IgD-negative memory B cell (primary cell): ENCODE measurements at regions not wholly inside any gene's neighbourhood (a gene's known extent, or its start where the extent isn't known, plus 50 kb on each side); places are given as distances from the start of the nearest gene placed in this dataset.

ENCODE experiments used
- H3K27ac Mint-ChIP-seq, 3 donors: one replicate each; pipeline ENCODE4 v1.8.0; 2020 to 2022; ENCODE audit warnings: mild to moderate bottlenecking in 3 of 3, mixed read lengths in 3 of 3, moderate library complexity in 1 of 3
- H3K27me3 Mint-ChIP-seq: one replicate; pipeline ENCODE4 v1.8.0; 2021; ENCODE audit warnings: mixed read lengths
- H3K36me3 Mint-ChIP-seq: one replicate; pipeline ENCODE4 v1.8.0; 2020; ENCODE audit warnings: mild to moderate bottlenecking, mixed read lengths
- H3K4me1 Mint-ChIP-seq, 3 donors: one replicate each; pipeline ENCODE4 v1.8.0; 2020 to 2022; ENCODE audit warnings: mixed read lengths in 3 of 3, mild to moderate bottlenecking in 1 of 3
- H3K4me3 Mint-ChIP-seq, 4 donors: one replicate each; pipeline ENCODE4 v1.8.0; 2020 to 2022; ENCODE audit warnings: mild to moderate bottlenecking in 4 of 4, mixed read lengths in 4 of 4, moderate library complexity in 3 of 4
- H3K9me3 Mint-ChIP-seq, 3 donors: one replicate each; pipeline ENCODE4 v1.8.0; 2020 to 2021; ENCODE audit warnings: mixed read lengths in 3 of 3, mild to moderate bottlenecking in 1 of 3

DNA sequence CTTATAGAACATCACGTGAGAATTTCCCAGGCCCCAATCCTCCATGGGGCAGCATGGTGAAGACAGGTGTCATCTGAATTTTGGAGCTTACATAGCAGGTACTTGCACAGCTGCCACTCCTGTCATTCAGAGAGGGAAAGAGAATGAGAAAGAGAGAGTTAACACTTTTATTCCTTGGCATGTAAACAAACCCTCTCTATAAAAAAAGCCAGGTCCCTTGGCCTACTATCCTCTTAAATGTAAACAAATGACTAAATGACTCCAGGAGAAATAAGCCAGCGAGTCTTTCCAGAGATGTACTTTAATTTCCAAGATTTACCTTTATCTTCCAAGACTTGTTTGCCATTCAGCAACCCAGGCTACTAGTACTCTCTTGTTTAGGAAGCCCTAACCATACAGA lies 195.3 kb upstream of the HTR2A start:
- Mint-ChIP-seq H3K27ac (no peak overlapping the region), H3K4me3 (no peak overlapping the region), H3K36me3 (no peaks in the 10 kb centered on the region), H3K9me3 (no peaks in the 10 kb centered on the region), H3K4me1 (no peaks in the 10 kb centered on the region), H3K27me3 (peaks cover 6% of the 10 kb centered on the region)

DNA sequence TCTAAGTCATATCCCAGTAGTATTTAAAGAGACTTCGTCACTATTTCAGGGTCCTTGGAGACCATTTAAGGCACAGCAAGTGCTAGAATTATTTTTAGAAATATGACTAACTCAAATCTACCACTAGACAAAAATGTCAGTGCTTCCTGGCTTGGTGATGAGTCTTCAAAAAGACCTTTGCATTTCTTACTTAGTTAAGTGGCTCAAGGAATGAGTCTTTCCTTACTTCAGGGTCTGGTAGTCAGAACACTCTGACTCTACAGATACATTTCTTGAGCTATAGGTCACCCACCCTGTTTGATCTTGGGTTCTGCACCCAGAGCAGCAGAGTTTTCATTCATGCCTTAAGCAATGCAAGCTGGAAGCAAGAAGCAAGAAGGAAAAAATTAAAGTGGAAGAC lies 191.0 kb upstream of the HTR2A start:
- Mint-ChIP-seq H3K4me3 (no peak overlapping the region), H3K4me1 (no peaks in the 10 kb centered on the region)

DNA sequence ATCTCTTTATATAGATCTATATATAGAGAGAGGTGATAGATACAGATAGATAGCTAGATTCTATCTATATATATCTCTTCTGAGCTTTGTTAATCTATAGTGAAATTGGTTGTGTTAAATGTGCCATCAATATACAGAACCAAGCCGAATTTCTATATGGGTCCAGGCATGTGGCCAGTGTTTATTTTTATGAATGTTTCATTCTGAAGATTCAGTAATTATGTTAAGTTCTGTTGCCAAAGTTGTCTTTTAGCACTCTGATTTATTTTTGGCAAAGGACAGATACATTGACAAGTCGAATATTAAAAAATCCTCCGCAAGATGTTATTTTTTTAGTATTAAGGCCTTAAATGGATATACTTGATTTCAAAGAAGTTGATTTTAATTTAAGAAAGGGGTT lies 190.4 kb upstream of the HTR2A start:
- Mint-ChIP-seq H3K4me3 (no peak overlapping the region), H3K27me3 (peaks cover 2% of the 10 kb centered on the region), H3K9me3 (no peaks in the 10 kb centered on the region), H3K27ac (no peak overlapping the region), H3K4me1 (no peaks in the 10 kb centered on the region), H3K36me3 (no peaks in the 10 kb centered on the region)

More for the DNA sequence above, 191.0 kb upstream of the HTR2A start:
- Mint-ChIP-seq H3K27me3 (peaks cover 2% of the 10 kb centered on the region), H3K27ac (no peak overlapping the region), H3K36me3 (no peaks in the 10 kb centered on the region), H3K9me3 (no peaks in the 10 kb centered on the region)

DNA sequence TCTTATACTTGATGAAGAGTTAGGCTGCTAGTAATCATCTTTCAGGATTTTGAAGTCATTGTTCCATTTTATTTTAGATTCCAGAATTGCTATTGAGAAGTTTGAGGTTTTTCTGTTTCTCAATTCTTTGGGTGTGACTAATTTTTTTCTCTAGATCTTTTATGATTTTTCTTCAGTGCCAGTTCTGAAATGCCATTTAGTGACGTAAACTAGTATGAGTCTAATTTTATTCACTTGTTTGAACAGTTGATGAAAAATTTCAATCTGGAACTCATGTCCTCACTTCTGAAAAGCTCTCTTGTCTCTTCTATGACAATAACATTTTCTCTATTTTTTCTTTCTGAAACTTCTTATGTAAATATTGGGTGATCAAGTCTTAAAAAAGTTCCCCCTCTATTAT lies 188.5 kb upstream of the HTR2A start:
- no peak overlapping the region for H3K4me3 Mint-ChIP-seq
- H3K27ac Mint-ChIP-seq = no peak overlapping the region
- H3K27me3 Mint-ChIP-seq = no peaks in the 10 kb centered on the region
- H3K9me3 Mint-ChIP-seq = peaks cover 0 to 1% (median 0%) of the 10 kb centered on the region in 3 donors
- H3K4me1 Mint-ChIP-seq = no peaks in the 10 kb centered on the region
- H3K36me3 Mint-ChIP-seq = no peaks in the 10 kb centered on the region

DNA sequence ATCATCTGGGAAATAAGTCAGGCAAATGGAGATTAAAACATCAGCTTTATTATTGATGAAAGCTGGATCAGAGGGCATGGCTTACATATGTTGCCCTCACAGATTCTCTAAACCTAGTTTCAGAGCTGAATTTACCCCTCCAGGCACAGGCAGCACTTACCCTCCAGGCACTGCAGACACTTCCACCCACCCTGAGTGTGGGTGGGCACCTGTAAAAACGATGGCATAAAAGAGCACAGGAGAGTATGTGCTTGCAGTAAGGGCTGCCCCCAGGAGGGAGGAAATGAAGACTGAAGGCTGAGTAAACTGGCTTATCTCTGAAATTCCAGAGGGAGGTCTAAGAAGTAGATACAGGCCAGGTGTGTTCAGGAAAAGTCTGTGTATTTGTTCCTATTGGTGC lies 185.0 kb upstream of the HTR2A start:
- H3K9me3 Mint-ChIP-seq = peaks cover 0 to 1% (median 0%) of the 10 kb centered on the region in 3 donors
- H3K4me1 Mint-ChIP-seq = no peaks in the 10 kb centered on the region
- no peaks in the 10 kb centered on the region for H3K36me3 Mint-ChIP-seq
- no peak overlapping the region for H3K27ac Mint-ChIP-seq
- no peak overlapping the region for H3K4me3 Mint-ChIP-seq
- H3K27me3 Mint-ChIP-seq = no peaks in the 10 kb centered on the region

DNA sequence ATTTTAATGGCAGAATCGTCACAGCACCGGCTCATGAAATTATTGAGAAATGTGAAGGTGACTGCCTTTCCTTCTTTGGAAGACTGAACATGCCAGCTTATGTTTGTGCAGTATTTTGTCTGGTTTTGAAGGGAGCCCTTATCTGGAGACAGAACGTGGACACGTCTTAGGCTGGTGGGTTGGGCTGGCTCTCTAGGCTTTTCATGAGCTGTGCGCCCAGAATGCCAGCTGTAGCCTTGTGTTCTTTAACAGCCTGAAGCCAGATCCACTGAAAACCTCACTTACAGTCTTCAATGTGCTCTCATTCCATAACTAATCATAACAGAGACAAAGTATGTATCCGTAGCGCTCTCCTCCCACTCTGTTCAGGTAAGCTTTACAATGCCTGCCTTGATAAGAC lies 184.4 kb upstream of the HTR2A start:
- Mint-ChIP-seq H3K36me3 (no peaks in the 10 kb centered on the region), H3K9me3 (peaks cover 0 to 1% (median 0%) of the 10 kb centered on the region in 3 donors), H3K4me1 (no peaks in the 10 kb centered on the region), H3K4me3 (no peak overlapping the region), H3K27me3 (no peaks in the 10 kb centered on the region), H3K27ac (no peak overlapping the region)

DNA sequence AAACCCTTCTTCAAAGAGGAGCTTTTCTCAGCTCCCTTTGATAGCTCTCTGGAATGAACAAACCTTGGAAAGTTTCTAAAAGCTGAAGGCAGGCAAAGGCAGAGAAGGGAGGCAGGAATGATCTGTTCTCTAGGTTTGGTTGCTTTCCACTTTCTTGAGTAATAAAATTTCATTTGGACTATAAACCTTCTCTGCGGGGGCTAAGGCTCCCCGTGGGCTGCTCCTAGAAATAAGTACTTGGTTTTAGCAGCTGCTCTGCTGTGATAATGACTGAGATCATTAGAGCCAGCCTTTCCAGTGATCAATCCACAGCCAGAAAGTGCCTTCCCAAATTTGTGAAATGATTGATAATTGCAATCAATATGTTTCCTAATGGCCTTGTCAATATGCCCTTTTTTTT lies 183.8 kb upstream of the HTR2A start:
- Mint-ChIP-seq H3K27me3 (no peaks in the 10 kb centered on the region), H3K4me1 (no peaks in the 10 kb centered on the region), H3K4me3 (no peak overlapping the region), H3K9me3 (peaks cover 0 to 4% (median 0%) of the 10 kb centered on the region in 3 donors), H3K27ac (no peak overlapping the region), H3K36me3 (no peaks in the 10 kb centered on the region)

DNA sequence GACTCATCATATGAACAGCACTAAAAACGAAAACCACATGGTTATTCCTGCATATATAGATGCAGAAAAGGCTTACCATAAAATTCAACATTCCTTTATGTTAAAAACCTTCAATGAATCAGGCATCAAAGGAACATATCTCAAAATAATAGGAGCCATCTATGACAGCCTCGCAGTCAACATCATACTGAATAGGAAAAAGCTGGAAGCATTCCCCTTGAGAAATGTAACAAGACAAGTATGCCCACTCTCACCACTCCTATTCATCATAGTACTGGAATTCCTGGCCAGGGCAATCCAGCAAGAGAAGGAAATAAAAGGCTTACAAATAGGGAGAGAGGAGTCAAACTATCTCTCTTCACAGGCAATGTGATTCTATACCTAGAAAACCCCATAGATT lies 179.6 kb upstream of the HTR2A start:
- H3K4me3 Mint-ChIP-seq = no peak overlapping the region
- H3K9me3 Mint-ChIP-seq = peaks cover 5 to 17% (median 8%) of the 10 kb centered on the region in 3 donors
- no peaks in the 10 kb centered on the region for H3K4me1 Mint-ChIP-seq
- H3K27ac Mint-ChIP-seq = no peak overlapping the region
- peaks cover 4% of the 10 kb centered on the region for H3K36me3 Mint-ChIP-seq
- H3K27me3 Mint-ChIP-seq = peaks cover 2% of the 10 kb centered on the region

DNA sequence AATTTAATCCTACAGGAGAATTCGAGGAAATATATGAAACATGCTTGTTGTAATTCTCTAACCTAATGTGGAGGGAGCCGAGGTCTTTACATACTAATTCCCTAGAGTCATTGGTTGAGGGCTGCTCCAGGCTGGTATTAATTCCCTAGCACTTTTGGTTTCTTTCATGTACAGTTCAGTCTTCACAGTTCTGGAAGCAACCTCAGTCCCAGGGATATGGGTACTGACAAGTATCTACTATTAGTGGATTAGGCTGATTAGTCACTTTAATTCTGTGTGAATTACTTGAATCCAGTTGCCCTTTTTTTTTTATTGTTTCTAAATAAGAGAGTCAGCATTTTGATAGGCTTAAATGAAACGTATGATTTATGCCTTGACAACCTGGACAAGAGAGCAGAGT lies 172.3 kb upstream of the HTR2A start:
- H3K4me1 Mint-ChIP-seq = no peaks in the 10 kb centered on the region
- H3K36me3 Mint-ChIP-seq = no peaks in the 10 kb centered on the region
- no peak overlapping the region for H3K27ac Mint-ChIP-seq
- peaks cover 4% of the 10 kb centered on the region for H3K27me3 Mint-ChIP-seq
- H3K4me3 Mint-ChIP-seq = no peak overlapping the region
- H3K9me3 Mint-ChIP-seq = peaks cover 0 to 9% (median 1%) of the 10 kb centered on the region in 3 donors

DNA sequence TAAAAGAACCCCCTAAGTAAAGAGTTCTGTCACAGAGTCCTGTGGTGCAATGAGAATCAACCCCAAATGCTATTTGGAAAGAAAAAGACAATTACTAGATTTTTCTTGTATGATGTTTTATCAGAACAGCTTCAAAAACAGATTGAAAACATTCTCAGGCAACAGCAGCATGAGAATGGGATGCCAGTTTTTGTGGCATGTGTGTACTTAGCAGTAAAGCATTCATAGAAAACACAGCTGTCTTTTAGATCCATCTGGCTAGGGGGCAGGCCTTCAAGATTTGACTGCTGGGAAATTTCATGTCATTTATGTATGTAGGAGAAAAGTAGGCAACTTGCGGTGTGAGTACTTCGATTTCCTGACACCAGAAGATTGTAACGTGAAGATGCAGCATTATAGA lies 170.5 kb upstream of the HTR2A start:
- Mint-ChIP-seq H3K4me1 (no peaks in the 10 kb centered on the region), H3K9me3 (peaks cover 0 to 6% (median 5%) of the 10 kb centered on the region in 3 donors), H3K27me3 (peaks cover 6% of the 10 kb centered on the region), H3K4me3 (no peak overlapping the region), H3K36me3 (no peaks in the 10 kb centered on the region), H3K27ac (no peak overlapping the region)

DNA sequence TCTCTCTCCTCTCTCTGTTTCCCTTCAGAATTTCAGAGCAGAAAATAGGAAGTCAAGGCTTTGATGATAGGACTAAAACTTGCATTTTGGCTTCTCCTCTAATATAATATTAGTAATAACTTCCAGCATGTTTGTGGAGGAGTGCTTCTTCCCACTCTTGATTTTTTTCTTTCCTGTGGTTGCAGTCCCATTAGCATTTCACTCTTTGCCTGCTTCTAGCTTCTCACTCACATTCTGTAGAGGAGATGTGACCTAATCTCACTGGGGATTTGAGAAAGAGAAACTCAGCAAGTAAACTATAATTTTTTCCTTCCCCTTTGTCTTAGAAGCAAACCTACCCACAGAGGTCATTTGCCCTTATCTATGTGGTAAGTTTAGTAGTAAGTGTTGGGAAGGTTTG lies 169.4 kb upstream of the HTR2A start:
- Mint-ChIP-seq H3K27ac (no peak overlapping the region), H3K27me3 (peaks cover 6% of the 10 kb centered on the region), H3K4me3 (no peak overlapping the region), H3K9me3 (peaks cover 0 to 16% (median 2%) of the 10 kb centered on the region in 3 donors), H3K4me1 (no peaks in the 10 kb centered on the region), H3K36me3 (no peaks in the 10 kb centered on the region)

DNA sequence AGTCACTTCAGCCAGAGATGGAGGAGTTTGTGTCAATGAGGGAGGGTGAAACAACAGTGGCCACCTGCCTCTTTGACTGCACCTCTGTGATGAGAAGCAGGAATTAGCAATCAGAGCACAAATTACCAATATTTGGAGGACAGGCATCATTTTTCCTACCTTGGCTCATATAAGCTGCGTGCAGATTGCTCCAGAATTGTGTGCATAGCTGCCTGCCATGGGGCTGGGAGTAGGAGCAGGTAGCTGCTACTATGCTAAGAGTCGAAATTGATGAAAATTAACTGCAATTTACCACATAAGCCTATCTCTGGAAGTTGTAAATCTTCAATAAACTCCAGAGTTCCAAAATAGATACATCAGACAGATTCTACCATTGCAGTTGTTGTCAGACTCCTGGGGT lies 167.5 kb upstream of the HTR2A start:
- Mint-ChIP-seq H3K4me1 (no peaks in the 10 kb centered on the region), H3K27ac (no peak overlapping the region), H3K27me3 (peaks cover 7% of the 10 kb centered on the region), H3K9me3 (peaks cover 0 to 35% (median 5%) of the 10 kb centered on the region in 3 donors), H3K36me3 (no peaks in the 10 kb centered on the region), H3K4me3 (no peak overlapping the region)

DNA sequence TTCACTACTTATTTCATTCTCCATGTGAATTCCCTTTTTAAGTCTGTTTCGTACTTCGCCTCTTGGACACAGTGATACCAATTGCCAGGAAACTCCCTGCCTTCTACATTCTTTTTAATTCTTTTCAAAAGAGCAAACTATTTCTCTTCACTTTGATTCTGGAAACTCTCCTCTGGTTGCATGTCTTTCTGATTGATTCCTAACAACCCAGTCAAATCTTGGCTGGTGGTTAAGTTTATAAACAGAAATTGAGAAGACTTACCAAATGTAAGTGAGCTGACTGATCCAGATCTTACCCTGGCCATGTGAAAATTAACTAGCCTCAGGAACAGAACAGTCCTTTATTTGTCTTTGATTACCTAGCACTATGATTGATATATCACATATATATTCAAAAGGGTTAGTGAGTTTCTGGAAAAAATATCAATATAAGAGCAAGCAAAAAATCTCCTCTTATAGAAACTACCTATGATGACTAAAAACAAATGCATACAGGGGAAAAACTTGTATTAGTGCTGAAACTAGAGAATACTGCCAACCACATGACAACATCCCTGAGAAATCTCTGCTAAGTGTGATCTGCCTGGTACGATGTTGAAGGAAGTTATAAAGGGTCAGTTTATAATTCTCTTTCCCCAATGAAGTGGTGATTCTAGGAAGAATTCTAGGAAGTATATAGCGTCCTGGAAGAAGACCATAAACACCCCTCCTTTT lies 152.6 kb upstream of the HTR2A start:
- Mint-ChIP-seq H3K27me3 (peaks cover 1% of the 10 kb centered on the region), H3K27ac (no peak overlapping the region), H3K36me3 (no peaks in the 10 kb centered on the region), H3K9me3 (peaks cover 0 to 5% (median 0%) of the 10 kb centered on the region in 3 donors), H3K4me3 (no peak overlapping the region), H3K4me1 (peaks cover 0 to 3% (median 0%) of the 10 kb centered on the region in 3 donors)

DNA sequence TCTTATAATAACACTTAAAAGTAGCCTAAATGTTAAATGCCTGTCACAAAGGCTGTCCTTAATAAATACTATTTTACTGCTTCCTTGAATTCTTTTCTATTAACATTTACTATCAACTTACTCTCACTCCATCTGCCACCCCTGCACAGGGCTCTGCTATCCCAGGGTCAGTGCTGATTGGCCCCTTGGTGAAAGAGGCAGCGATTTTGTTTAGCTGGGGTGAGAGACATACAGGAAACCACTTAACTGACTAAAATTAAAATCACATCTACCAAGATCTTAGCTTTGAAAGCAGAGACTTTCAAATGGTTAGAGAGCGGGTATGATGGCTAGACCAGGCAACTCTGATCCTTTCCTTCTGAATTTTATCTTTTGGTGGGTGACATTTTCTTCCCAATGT lies 149.9 kb upstream of the HTR2A start:
- no peaks in the 10 kb centered on the region for H3K36me3 Mint-ChIP-seq
- H3K4me3 Mint-ChIP-seq = no peak overlapping the region
- H3K4me1 Mint-ChIP-seq = peaks cover 0 to 3% (median 0%) of the 10 kb centered on the region in 3 donors
- H3K27me3 Mint-ChIP-seq = peaks cover 1% of the 10 kb centered on the region
- peaks cover 0 to 5% (median 0%) of the 10 kb centered on the region in 3 donors for H3K9me3 Mint-ChIP-seq
- H3K27ac Mint-ChIP-seq = no peak overlapping the region

DNA sequence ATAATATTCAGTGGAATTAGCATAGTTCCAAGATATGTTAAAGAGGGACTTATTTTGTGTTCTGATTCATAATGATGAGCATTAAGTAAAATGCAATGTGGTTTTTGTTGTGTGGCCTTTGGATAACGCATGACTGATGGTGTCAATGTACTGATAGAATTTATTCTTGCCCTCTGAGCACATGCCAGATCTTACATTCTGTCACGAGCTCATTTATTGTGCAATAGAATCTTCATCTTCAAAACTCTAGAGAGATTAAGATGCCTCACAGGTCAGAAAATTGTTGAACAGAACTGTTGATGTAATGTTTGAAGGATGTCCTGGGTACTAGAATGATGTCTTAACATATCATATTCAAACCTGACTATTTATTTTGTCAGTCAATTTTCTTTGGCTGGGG lies 148.0 kb upstream of the HTR2A start:
- Mint-ChIP-seq H3K27ac (no peak overlapping the region), H3K27me3 (peaks cover 1% of the 10 kb centered on the region), H3K4me1 (no peaks in the 10 kb centered on the region), H3K9me3 (no peaks in the 10 kb centered on the region), H3K36me3 (peaks cover 2% of the 10 kb centered on the region), H3K4me3 (no peak overlapping the region)

DNA sequence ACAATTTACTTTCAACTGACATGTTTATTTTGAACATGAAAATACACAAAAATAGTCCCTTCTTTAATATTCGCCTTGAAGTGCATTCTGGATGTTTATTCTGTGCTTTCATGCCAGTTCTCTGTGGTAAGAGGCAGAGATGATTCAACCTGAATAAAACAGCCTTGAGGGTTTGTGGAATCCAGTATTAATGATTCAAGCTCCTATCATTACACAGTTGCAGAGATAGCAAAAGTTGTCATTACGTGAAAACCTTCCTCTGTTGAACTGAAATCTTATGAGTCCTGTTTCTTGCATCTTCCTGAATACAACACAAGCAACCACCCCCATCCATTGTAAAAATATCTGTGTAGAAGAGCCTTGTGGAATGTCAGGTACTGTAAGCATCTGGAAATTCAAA lies 142.3 kb upstream of the HTR2A start:
- Mint-ChIP-seq H3K27me3 (no peaks in the 10 kb centered on the region), H3K36me3 (peaks cover 2% of the 10 kb centered on the region), H3K4me1 (peaks cover 5 to 8% (median 6%) of the 10 kb centered on the region in 3 donors), H3K27ac (no peak overlapping the region), H3K4me3 (no peak overlapping the region), H3K9me3 (no peaks in the 10 kb centered on the region)
